Fibroblast of lung (primary cell): ENCODE measurements at regions not wholly inside any gene's neighbourhood (a gene's known extent, or its start where the extent isn't known, plus 50 kb on each side); places are given as distances from the start of the nearest gene placed in this dataset.

Experiments
- EZH2 ChIP-seq: IDR thresholded peaks from 2 replicates; pipeline ENCODE4 v1.5.1; 2012; ENCODE audit warnings: low read length, control low read depth, mild to moderate bottlenecking; ENCODE audit errors: missing control alignments
- TF ChIP-seq, protein P1 (sequence below), 2 donors: IDR thresholded peaks in 1 of 2; conservative IDR thresholded peaks in 1 of 2; 1 replicate in 1 of 2; 2 replicates in 1 of 2; pipeline ENCODE4 v1.5.1; 2011 to 2012; ENCODE audit warnings: low read length in 2 of 2, control low read depth in 1 of 2, inconsistent platforms in 1 of 2, low read depth in 1 of 2, mild to moderate bottlenecking in 1 of 2

DNA sequence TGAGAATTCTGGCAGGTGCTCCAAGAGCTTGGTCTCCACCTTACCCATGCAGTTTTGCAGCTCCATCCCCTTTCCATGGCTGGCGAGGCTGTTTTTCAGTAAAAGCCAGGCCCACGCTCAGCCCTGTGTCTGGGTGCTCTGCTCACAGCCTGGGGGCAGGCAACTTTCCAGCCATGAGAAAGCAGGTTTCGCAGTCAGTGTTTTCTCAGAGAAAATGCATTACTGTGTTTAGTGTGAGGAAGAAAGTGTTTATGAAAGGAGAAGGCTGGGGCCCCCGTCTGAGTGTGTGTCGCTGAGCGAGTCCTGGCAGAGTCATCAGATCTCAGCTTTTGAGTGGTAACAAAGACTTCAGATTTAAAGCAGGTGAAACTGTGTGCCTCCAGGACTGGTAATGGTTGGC, 248.1 kb downstream of the IRX1 start:
- TF ChIP-seq, protein P1, sequence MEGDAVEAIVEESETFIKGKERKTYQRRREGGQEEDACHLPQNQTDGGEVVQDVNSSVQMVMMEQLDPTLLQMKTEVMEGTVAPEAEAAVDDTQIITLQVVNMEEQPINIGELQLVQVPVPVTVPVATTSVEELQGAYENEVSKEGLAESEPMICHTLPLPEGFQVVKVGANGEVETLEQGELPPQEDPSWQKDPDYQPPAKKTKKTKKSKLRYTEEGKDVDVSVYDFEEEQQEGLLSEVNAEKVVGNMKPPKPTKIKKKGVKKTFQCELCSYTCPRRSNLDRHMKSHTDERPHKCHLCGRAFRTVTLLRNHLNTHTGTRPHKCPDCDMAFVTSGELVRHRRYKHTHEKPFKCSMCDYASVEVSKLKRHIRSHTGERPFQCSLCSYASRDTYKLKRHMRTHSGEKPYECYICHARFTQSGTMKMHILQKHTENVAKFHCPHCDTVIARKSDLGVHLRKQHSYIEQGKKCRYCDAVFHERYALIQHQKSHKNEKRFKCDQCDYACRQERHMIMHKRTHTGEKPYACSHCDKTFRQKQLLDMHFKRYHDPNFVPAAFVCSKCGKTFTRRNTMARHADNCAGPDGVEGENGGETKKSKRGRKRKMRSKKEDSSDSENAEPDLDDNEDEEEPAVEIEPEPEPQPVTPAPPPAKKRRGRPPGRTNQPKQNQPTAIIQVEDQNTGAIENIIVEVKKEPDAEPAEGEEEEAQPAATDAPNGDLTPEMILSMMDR (conservative IDR thresholded peaks at IDR 0.05 in 1 of 2, IDR thresholded peaks at IDR 0.05 in 1 of 2; ENCODE audit: low read depth in 1 of 2, low read length in 2 of 2): no peak
- TF ChIP-seq EZH2: no peak
